GM18870 (cell line): ENCODE measurements at regions not wholly inside any gene's neighbourhood (a gene's known extent, or its start where the extent isn't known, plus 50 kb on each side); places are given as distances from the start of the nearest gene placed in this dataset.
"Not testable (repeated sequence)": the region's sequence is repeated elsewhere in the genome, so short reads cannot be mapped to it uniquely, and the experiment has no call there.

ENCODE experiments used
- ATAC-seq: cut with Tn5 transposase; IDR thresholded peaks from one replicate; pipeline ENCODE4 v1.9.1; 2021; ENCODE audit warnings: moderate library complexity; ENCODE audit not compliant: unreplicated experiment

- peak; percentile 73 for ATAC-seq
Measured at GRCh38 chr3:177646749-177647148, 449.5 kb upstream of the TBL1XR1 start.

GRCh38 chr3:177647341-177647740 is 450.1 kb upstream of the TBL1XR1 start:
- no peak for ATAC-seq

GRCh38 chr3:177647876-177648275 is 450.6 kb upstream of the TBL1XR1 start:
- no peak for ATAC-seq

GRCh38 chr3:177652556-177653291 is 455.4 kb upstream of the TBL1XR1 start:
- no peak for ATAC-seq

GRCh38 chr3:177657243-177657642 is 460.0 kb upstream of the TBL1XR1 start:
- no peak for ATAC-seq

GRCh38 chr3:177658354-177658753 is 461.1 kb upstream of the TBL1XR1 start:
- no peak for ATAC-seq

GRCh38 chr3:177664380-177665103 is 467.3 kb upstream of the TBL1XR1 start:
- not testable (repeated sequence) for ATAC-seq

GRCh38 chr3:177665122-177665808 is 468.0 kb upstream of the TBL1XR1 start:
- ATAC-seq, result no peak

- no peak for ATAC-seq
Measured at GRCh38 chr3:177672252-177672911, 475.1 kb upstream of the TBL1XR1 start.

GRCh38 chr3:177673112-177673914 is 476.0 kb upstream of the TBL1XR1 start:
- ATAC-seq, result no peak

GRCh38 chr3:177674186-177674585 is 476.9 kb upstream of the TBL1XR1 start:
- no peak for ATAC-seq

- no peak for ATAC-seq
Measured at GRCh38 chr3:177676148-177676547, 478.9 kb upstream of the TBL1XR1 start.

GRCh38 chr3:177676947-177677587 is 479.8 kb upstream of the TBL1XR1 start:
- no peak for ATAC-seq

- ATAC-seq, result peak; percentile 67
Measured at GRCh38 chr3:177679568-177680471, 482.5 kb upstream of the TBL1XR1 start.

GRCh38 chr3:177680472-177680821 is 483.2 kb upstream of the TBL1XR1 start:
- ATAC-seq, result no peak

GRCh38 chr3:177681156-177681555 is 483.9 kb upstream of the TBL1XR1 start:
- no peak for ATAC-seq

- no peak for ATAC-seq
Measured at GRCh38 chr3:177681852-177682251, 484.6 kb upstream of the TBL1XR1 start.

- no peak for ATAC-seq
Measured at GRCh38 chr3:177683586-177683985, 486.3 kb upstream of the TBL1XR1 start.

- no peak for ATAC-seq
Measured at GRCh38 chr3:177686671-177687070, 489.4 kb upstream of the TBL1XR1 start.
